HepG2 (cell line): ENCODE measurements at regions not wholly inside any gene's neighbourhood (a gene's known extent, or its start where the extent isn't known, plus 50 kb on each side); places are given as distances from the start of the nearest gene placed in this dataset.

Experiments used
- ATAC-seq: fragments of 200-7000 bp; cut with Tn5 transposase; 3 replicates; pipeline ENCODE4 v1.9.1; 2020; ENCODE audit warnings: mild to moderate bottlenecking, moderate library complexity
- BruUV-seq: library from RNA; stranded (reverse); fragments of 400-500 nt; replicated peaks from 2 replicates; lab custom pipeline; 2021; lab: Mats Ljungman, UMichigan
- CTCF ChIA-PET: fragments of 300-600 bp; formaldehyde crosslinking; extraction: SDS; loops from one replicate; lab custom pipeline; 2021; ENCODE audit warnings: low total read pairs, inconsistent platforms, low intra/inter-chr PET ratio; lab: Yijun Ruan, JAX
- POLR2A ChIA-PET: fragments of 350-600 bp; sonication (Branson Sonifier 250); formaldehyde crosslinking; loops from one replicate; lab custom pipeline; 2020; ENCODE audit warnings: antibody characterized with exemption, inconsistent platforms; lab: Yijun Ruan, JAX
- DNase-seq: peaks from one replicate; pipeline ENCODE4 v3.0.0-alpha.2; 2015; ENCODE audit warnings: low spot score
- FAIRE-seq: peaks from 3 replicates; lab custom pipeline; 2011; peaks lifted over from hg19 to GRCh38; lab: Jason Lieb, UNC
- H2AFZ ChIP-seq: one replicate; pipeline ENCODE4 v1.6.1; 2011; ENCODE audit warnings: low read length, inconsistent platforms
- H3K27ac ChIP-seq: fragments of 300-600 bp; 3 replicates; pipeline ENCODE4 v1.8.0; 2011; ENCODE audit warnings: mixed run types, mild to moderate bottlenecking, mixed read lengths, low read length, inconsistent platforms; ENCODE audit not compliant: insufficient read depth; ENCODE audit errors: extremely low read length
- H3K27me3 ChIP-seq, 2 experiments: fragments of 200-600 bp in 1 of 2; 2 replicates in 1 of 2; 3 replicates in 1 of 2; pipeline versions ENCODE4 v1.6.0 to v1.8.0; 2011; ENCODE audit warnings: low read length in 2 of 2, mild to moderate bottlenecking in 2 of 2, moderate library complexity in 2 of 2, inconsistent platforms in 1 of 2; ENCODE audit not compliant: insufficient read depth in 2 of 2, control insufficient read depth in 1 of 2
- H3K36me3 ChIP-seq, 2 experiments: fragments of 200-600 bp in 1 of 2; replicated peaks in 1 of 2; 2 replicates in 1 of 2; 3 replicates in 1 of 2; pipeline versions ENCODE4 v1.5.1 to v1.8.0; 2011; ENCODE audit warnings: low read length in 2 of 2, inconsistent platforms in 1 of 2; ENCODE audit not compliant: insufficient read depth in 2 of 2, control insufficient read depth in 1 of 2
- H3K4me1 ChIP-seq: 2 replicates; pipeline ENCODE4 v1.5.1; 2012; ENCODE audit warnings: low read length, inconsistent platforms; ENCODE audit not compliant: insufficient read depth
- H3K4me2 ChIP-seq: 2 replicates; pipeline ENCODE4 v1.6.0; 2011; ENCODE audit warnings: low read depth, low read length, inconsistent platforms
- H3K4me3 ChIP-seq, 3 experiments: fragments of 200-600 bp in 1 of 3; sonication (generic), shearing (Covaris generic) in 1 of 3; replicated peaks in 1 of 3; 2 replicates each; pipeline ENCODE4 v1.5.1; 2011 to 2016; ENCODE audit warnings: low read length in 3 of 3, inconsistent platforms in 2 of 3, low read depth in 2 of 3, mild to moderate bottlenecking in 2 of 3, control low read depth in 1 of 3, mixed read lengths in 1 of 3; ENCODE audit not compliant: insufficient read depth in 1 of 3
- H3K79me2 ChIP-seq: one replicate; pipeline ENCODE4 v1.6.1; 2011; ENCODE audit warnings: low read length, inconsistent platforms; ENCODE audit not compliant: insufficient read depth
- H3K9ac ChIP-seq: 2 replicates; pipeline ENCODE4 v1.6.0; 2011; ENCODE audit warnings: mild to moderate bottlenecking, low read depth, low read length, inconsistent platforms; ENCODE audit not compliant: insufficient read depth
- H3K9me3 ChIP-seq: 2 replicates; pipeline ENCODE4 v1.5.1; 2012; ENCODE audit warnings: mild to moderate bottlenecking, low read length
- H4K20me1 ChIP-seq: 2 replicates; pipeline ENCODE4 v1.6.0; 2011; ENCODE audit warnings: inconsistent platforms, mild to moderate bottlenecking, low read length, moderate library complexity; ENCODE audit not compliant: insufficient read depth
- ELF3 ChIP-seq: IDR thresholded peaks from 2 replicates; pipeline ENCODE4 v1.6.1; 2016; ENCODE audit warnings: missing genetic modification reagents, missing compliant biosample characterization
- MED13 ChIP-seq: sonication (generic); formaldehyde crosslinking; IDR thresholded peaks from 2 replicates; pipeline ENCODE4 v1.5.0; 2020; ENCODE audit warnings: missing genetic modification reagents
- SMYD3 ChIP-seq: sonication (generic); formaldehyde crosslinking; IDR thresholded peaks from 2 replicates; pipeline ENCODE4 v1.8.1; 2023; ENCODE audit warnings: mild to moderate bottlenecking, missing genetic modification reagents
- ZZZ3 ChIP-seq: sonication (generic); formaldehyde crosslinking; IDR thresholded peaks from 2 replicates; pipeline ENCODE4 v1.4.0; 2020; ENCODE audit warnings: missing genetic modification reagents, mild to moderate bottlenecking, borderline replicate concordance
- WGBS: methylation state at CpG from one replicate; pipeline ENCODE4 v1.1.6; 2017; ENCODE audit warnings: low lambda C conversion rate; 5-methylcytosine and 5-hydroxymethylcytosine counted together
- in situ Hi-C: cut with HindIII; loops from 2 replicates; pipeline ENCODE4 v1.10.0; 2017; ENCODE audit warnings: low pct_unique_long_range_greater_than_20kb; ENCODE audit not compliant: extremely low pct_ligation_motif_present
- intact Hi-C: fragments of 100-400 bp; cut with micrococcal nuclease; formaldehyde crosslinking; loops from one replicate; pipeline ENCODE4 v1.10.0; 2022; ENCODE audit not compliant: unreplicated experiment
- TF ChIP-seq, protein P1 (sequence below): IDR thresholded peaks from 2 replicates; pipeline ENCODE4 v1.6.1; 2016; ENCODE audit warnings: missing biosample characterization, missing genetic modification reagents, low read depth
- TF ChIP-seq, protein P2 (sequence below): IDR thresholded peaks from 2 replicates; pipeline ENCODE4 v1.6.1; 2016
- TF ChIP-seq, protein P3 (sequence below): sonication (generic); formaldehyde crosslinking; IDR thresholded peaks from 2 replicates; pipeline ENCODE4 v1.5.1; 2020; ENCODE audit warnings: mild to moderate bottlenecking, missing genetic modification reagents, moderate library complexity
- TF ChIP-seq, protein P4 (sequence below): sonication (generic); formaldehyde crosslinking; IDR thresholded peaks from 2 replicates; pipeline ENCODE4 v1.5.1; 2020; ENCODE audit warnings: mild to moderate bottlenecking, missing genetic modification reagents

DNA sequence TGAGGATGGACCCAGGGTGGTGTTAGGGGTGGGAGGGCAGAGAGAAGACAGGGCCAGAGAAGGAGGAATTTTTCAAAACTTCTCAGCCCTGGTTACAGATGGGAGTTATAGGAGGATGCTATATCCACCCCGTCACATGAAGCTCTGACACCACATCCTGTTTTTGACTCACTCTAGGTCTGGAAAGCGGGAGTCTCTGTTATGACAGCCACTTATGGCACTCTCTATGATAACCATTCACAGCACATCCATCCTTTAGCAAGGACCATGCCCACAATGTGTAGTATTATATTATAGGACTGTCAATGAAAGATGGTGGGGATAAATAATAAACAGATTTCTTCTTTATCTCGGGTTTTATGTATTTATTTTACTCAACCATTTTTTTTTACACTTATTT is 461.2 kb downstream of the CDH2 start:
- H3K27me3 ChIP-seq = no peaks in the 10 kb centered on the region
- H3K4me1 ChIP-seq = no peaks in the 10 kb centered on the region
- ATAC-seq (no peak), DNase-seq (no peak), FAIRE-seq (no peak)
- no peak overlapping the region for H3K27ac ChIP-seq
- 11% methylated on average over 3 of the region's 3 CpGs for WGBS
- in situ Hi-C loops = no loop called here
- H3K9me3 ChIP-seq = no peaks in the 10 kb centered on the region
- no peaks in the 10 kb centered on the region for H3K79me2 ChIP-seq
- POLR2A ChIA-PET = no interaction called here
- H3K36me3 ChIP-seq = no peaks in the 10 kb centered on the region
- CTCF ChIA-PET = no interaction called here
- no peak overlapping the region for H2AFZ ChIP-seq
- no peak overlapping the region for H3K4me3 ChIP-seq
- intact Hi-C loops = no loop called here
- TF ChIP-seq, protein P1, sequence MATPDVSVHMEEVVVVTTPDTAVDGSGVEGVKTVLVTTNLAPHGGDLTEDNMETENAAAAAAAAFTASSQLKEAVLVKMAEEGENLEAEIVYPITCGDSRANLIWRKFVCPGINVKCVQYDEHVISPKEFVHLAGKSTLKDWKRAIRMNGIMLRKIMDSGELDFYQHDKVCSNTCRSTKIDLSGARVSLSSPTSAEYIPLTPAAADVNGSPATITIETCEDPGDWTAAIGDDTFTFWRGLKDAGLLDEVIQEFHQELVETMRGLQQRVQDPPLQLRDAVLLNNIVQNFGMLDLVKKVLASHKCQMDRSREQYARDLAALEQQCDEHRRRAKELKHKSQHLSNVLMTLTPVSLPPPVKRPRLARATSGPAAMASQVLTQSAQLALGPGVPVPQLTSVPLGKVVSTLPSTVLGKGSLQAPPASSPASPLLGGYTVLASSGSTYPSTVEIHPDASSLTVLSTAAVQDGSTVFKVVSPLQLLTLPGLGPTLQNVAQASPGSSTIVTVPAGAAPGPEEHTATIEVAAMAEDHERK (CRISPR knock-in tag) = no peak
- TF ChIP-seq MED13 (CRISPR knock-in tag) (no peak), ZZZ3 (CRISPR knock-in tag) (no peak), SMYD3 (no peak), ELF3 (no peak)
- TF ChIP-seq, protein P2, sequence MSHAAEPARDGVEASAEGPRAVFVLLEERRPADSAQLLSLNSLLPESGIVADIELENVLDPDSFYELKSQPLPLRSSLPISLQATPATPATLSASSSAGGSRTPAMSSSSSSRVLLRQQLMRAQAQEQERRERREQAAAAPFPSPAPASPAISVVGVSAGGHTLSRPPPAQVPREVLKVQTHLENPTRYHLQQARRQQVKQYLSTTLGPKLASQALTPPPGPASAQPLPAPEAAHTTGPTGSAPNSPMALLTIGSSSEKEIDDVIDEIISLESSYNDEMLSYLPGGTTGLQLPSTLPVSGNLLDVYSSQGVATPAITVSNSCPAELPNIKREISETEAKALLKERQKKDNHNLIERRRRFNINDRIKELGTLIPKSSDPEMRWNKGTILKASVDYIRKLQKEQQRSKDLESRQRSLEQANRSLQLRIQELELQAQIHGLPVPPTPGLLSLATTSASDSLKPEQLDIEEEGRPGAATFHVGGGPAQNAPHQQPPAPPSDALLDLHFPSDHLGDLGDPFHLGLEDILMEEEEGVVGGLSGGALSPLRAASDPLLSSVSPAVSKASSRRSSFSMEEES = no peak
- TF ChIP-seq, protein P3, sequence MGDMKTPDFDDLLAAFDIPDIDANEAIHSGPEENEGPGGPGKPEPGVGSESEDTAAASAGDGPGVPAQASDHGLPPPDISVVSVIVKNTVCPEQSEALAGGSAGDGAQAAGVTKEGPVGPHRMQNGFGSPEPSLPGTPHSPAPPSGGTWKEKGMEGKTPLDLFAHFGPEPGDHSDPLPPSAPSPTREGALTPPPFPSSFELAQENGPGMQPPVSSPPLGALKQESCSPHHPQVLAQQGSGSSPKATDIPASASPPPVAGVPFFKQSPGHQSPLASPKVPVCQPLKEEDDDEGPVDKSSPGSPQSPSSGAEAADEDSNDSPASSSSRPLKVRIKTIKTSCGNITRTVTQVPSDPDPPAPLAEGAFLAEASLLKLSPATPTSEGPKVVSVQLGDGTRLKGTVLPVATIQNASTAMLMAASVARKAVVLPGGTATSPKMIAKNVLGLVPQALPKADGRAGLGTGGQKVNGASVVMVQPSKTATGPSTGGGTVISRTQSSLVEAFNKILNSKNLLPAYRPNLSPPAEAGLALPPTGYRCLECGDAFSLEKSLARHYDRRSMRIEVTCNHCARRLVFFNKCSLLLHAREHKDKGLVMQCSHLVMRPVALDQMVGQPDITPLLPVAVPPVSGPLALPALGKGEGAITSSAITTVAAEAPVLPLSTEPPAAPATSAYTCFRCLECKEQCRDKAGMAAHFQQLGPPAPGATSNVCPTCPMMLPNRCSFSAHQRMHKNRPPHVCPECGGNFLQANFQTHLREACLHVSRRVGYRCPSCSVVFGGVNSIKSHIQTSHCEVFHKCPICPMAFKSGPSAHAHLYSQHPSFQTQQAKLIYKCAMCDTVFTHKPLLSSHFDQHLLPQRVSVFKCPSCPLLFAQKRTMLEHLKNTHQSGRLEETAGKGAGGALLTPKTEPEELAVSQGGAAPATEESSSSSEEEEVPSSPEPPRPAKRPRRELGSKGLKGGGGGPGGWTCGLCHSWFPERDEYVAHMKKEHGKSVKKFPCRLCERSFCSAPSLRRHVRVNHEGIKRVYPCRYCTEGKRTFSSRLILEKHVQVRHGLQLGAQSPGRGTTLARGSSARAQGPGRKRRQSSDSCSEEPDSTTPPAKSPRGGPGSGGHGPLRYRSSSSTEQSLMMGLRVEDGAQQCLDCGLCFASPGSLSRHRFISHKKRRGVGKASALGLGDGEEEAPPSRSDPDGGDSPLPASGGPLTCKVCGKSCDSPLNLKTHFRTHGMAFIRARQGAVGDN (CRISPR knock-in tag) = no peak
- TF ChIP-seq, protein P4, sequence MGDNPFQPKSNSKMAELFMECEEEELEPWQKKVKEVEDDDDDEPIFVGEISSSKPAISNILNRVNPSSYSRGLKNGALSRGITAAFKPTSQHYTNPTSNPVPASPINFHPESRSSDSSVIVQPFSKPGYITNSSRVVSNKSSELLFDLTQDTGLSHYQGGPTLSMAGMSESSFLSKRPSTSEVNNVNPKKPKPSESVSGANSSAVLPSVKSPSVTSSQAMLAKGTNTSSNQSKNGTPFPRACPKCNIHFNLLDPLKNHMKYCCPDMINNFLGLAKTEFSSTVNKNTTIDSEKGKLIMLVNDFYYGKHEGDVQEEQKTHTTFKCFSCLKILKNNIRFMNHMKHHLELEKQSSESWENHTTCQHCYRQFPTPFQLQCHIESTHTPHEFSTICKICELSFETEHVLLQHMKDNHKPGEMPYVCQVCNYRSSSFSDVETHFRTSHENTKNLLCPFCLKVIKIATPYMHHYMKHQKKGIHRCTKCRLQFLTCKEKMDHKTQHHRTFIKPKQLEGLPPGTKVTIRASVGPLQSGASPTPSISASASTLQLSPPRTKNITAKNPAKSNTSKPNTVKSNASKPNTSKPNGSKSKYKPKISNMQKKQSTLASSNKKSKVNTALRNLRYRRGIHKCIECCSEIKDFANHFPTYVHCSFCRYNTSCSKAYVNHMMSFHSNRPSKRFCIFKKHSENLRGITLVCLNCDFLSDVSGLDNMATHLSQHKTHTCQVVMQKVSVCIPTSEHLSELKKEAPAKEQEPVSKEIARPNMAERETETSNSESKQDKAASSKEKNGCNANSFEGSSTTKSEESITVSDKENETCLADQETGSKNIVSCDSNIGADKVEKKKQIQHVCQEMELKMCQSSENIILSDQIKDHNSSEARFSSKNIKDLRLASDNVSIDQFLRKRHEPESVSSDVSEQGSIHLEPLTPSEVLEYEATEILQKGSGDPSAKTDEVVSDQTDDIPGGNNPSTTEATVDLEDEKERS (CRISPR knock-in tag) = no peak
- no peak overlapping the region for H3K9ac ChIP-seq
- no peaks in the 10 kb centered on the region for H4K20me1 ChIP-seq
- no TSS peak for BruUV-seq
- H3K4me2 ChIP-seq = no peak overlapping the region
